DND-41 (cell line): ENCODE measurements at regions not wholly inside any gene's neighbourhood (a gene's known extent, or its start where the extent isn't known, plus 50 kb on each side); places are given as distances from the start of the nearest gene placed in this dataset.

Experiments used
- ATAC-seq: fragments of 200-7000 bp; cut with Tn5 transposase; 3 replicates; pipeline ENCODE4 v1.9.1; 2021; ENCODE audit warnings: low read depth; ENCODE audit not compliant: insufficient read depth
- DNase-seq: peaks from one replicate; pipeline ENCODE4 v3.0.0-alpha.2; 2020
- H2AFZ ChIP-seq: 2 replicates; pipeline ENCODE4 v1.6.0; 2012; ENCODE audit warnings: low read depth, low read length
- H3K27ac ChIP-seq: 2 replicates; pipeline ENCODE4 v1.5.1; 2012; ENCODE audit warnings: low read length, inconsistent platforms
- H3K27me3 ChIP-seq: fragments of 200-600 bp; sonication (generic); 2 replicates; pipeline ENCODE4 v1.6.0; 2012; ENCODE audit warnings: low read length, mild to moderate bottlenecking, inconsistent platforms; ENCODE audit not compliant: insufficient read depth, poor library complexity
- H3K36me3 ChIP-seq: 2 replicates; pipeline ENCODE4 v1.5.1; 2012; ENCODE audit warnings: low read length, inconsistent platforms; ENCODE audit not compliant: insufficient read depth
- H3K4me1 ChIP-seq: 2 replicates; pipeline ENCODE4 v1.5.1; 2012; ENCODE audit warnings: mild to moderate bottlenecking, low read length; ENCODE audit not compliant: insufficient read depth
- H3K4me2 ChIP-seq: 2 replicates; pipeline ENCODE4 v1.6.0; 2012; ENCODE audit warnings: mild to moderate bottlenecking, moderate library complexity, low read length, inconsistent platforms; ENCODE audit not compliant: insufficient read depth
- H3K4me3 ChIP-seq, 2 experiments: fragments of 200-600 bp in 1 of 2; shearing (Covaris generic) in 1 of 2; 2 replicates each; pipeline ENCODE4 v1.5.1; 2012 to 2016; ENCODE audit warnings: inconsistent platforms in 2 of 2, low read length in 2 of 2, mild to moderate bottlenecking in 2 of 2, low read depth in 1 of 2, moderate library complexity in 1 of 2
- H3K79me2 ChIP-seq: 2 replicates; pipeline ENCODE4 v1.6.0; 2012; ENCODE audit warnings: low read length, inconsistent platforms; ENCODE audit not compliant: insufficient read depth
- H3K9ac ChIP-seq: 2 replicates; pipeline ENCODE4 v1.6.0; 2012; ENCODE audit warnings: low read depth, mild to moderate bottlenecking, inconsistent platforms, low read length, moderate library complexity
- H3K9me3 ChIP-seq: 2 replicates; pipeline ENCODE4 v1.5.1; 2012; ENCODE audit warnings: low read length, moderate library complexity, mild to moderate bottlenecking, inconsistent platforms; ENCODE audit not compliant: insufficient read depth, severe bottlenecking
- H4K20me1 ChIP-seq: 2 replicates; pipeline ENCODE4 v1.6.0; 2012; ENCODE audit warnings: low read length; ENCODE audit not compliant: insufficient read depth
- EZH2 ChIP-seq: IDR thresholded peaks from 3 replicates; pipeline ENCODE4 v1.6.1; 2012; ENCODE audit warnings: borderline replicate concordance, low read depth, mild to moderate bottlenecking, moderate library complexity, low read length, inconsistent platforms; ENCODE audit not compliant: severe bottlenecking
- TF ChIP-seq, protein P1 (sequence below): IDR thresholded peaks from 2 replicates; pipeline ENCODE4 v1.5.1; 2012; ENCODE audit warnings: borderline replicate concordance, low read length, moderate library complexity, mild to moderate bottlenecking; ENCODE audit not compliant: poor library complexity, severe bottlenecking; ENCODE audit errors: extremely low read depth

GRCh38 chr7:53638517-53638916 is 603.1 kb downstream of the POM121L12 start:
- TF ChIP-seq EZH2: no peak
- TF ChIP-seq, protein P1, sequence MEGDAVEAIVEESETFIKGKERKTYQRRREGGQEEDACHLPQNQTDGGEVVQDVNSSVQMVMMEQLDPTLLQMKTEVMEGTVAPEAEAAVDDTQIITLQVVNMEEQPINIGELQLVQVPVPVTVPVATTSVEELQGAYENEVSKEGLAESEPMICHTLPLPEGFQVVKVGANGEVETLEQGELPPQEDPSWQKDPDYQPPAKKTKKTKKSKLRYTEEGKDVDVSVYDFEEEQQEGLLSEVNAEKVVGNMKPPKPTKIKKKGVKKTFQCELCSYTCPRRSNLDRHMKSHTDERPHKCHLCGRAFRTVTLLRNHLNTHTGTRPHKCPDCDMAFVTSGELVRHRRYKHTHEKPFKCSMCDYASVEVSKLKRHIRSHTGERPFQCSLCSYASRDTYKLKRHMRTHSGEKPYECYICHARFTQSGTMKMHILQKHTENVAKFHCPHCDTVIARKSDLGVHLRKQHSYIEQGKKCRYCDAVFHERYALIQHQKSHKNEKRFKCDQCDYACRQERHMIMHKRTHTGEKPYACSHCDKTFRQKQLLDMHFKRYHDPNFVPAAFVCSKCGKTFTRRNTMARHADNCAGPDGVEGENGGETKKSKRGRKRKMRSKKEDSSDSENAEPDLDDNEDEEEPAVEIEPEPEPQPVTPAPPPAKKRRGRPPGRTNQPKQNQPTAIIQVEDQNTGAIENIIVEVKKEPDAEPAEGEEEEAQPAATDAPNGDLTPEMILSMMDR: no peak
- no peak overlapping the region for H3K4me2 ChIP-seq
- H3K27ac ChIP-seq: no peak overlapping the region
- no peaks in the 10 kb centered on the region for H3K36me3 ChIP-seq
- no peaks in the 10 kb centered on the region for H3K9me3 ChIP-seq
- no peaks in the 10 kb centered on the region for H3K27me3 ChIP-seq
- H4K20me1 ChIP-seq: no peaks in the 10 kb centered on the region
- H3K9ac ChIP-seq: no peak overlapping the region
- DNase-seq: no peak
- H3K4me1 ChIP-seq: no peaks in the 10 kb centered on the region
- H3K79me2 ChIP-seq: no peaks in the 10 kb centered on the region
- no peak overlapping the region for H3K4me3 ChIP-seq
- no peak overlapping the region for H2AFZ ChIP-seq
- ATAC-seq: no peak

DNA sequence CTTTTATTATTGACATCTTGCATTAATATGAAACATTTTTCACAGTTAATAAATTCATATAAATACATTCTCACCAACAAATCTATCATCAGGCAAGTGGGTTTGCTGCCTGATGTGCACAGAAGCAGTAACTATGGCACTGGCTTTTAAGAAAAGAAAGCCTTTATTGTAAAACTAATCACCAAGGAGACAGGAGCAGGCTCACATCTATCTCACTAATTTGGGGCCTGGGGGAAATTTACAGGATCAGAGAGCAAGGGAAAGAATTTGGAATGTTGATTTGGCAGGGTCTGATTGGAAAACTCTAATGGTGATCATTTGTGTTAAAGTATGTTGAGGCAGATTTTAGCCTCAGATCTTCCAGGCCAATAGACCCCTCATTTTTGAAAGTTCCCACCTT is 605.7 kb downstream of the POM121L12 start:
- Histone ChIP-seq H3K79me2 (no peaks in the 10 kb centered on the region), H4K20me1 (no peaks in the 10 kb centered on the region), H2AFZ (no peak overlapping the region), H3K9ac (no peak overlapping the region), H3K4me2 (no peak overlapping the region), H3K27me3 (no peaks in the 10 kb centered on the region), H3K4me1 (no peaks in the 10 kb centered on the region), H3K27ac (no peak overlapping the region), H3K4me3 (no peak overlapping the region), H3K9me3 (no peaks in the 10 kb centered on the region), H3K36me3 (no peaks in the 10 kb centered on the region)
- ATAC-seq (no peak), DNase-seq (no peak)
- no peak for TF ChIP-seq EZH2
- TF ChIP-seq, protein P1: no peak

- DNase-seq: no peak
- TF ChIP-seq, protein P1: no peak
- TF ChIP-seq EZH2: no peak
- H3K4me2 ChIP-seq: no peak overlapping the region
- no peak overlapping the region for H2AFZ ChIP-seq
- H3K9ac ChIP-seq: no peak overlapping the region
- H3K27ac ChIP-seq: no peak overlapping the region
- no peaks in the 10 kb centered on the region for H3K79me2 ChIP-seq
- no peaks in the 10 kb centered on the region for H4K20me1 ChIP-seq
- H3K4me1 ChIP-seq: no peaks in the 10 kb centered on the region
- no peaks in the 10 kb centered on the region for H3K27me3 ChIP-seq
- no peak for ATAC-seq
- no peaks in the 10 kb centered on the region for H3K9me3 ChIP-seq
- H3K4me3 ChIP-seq: no peak overlapping the region
- H3K36me3 ChIP-seq: no peaks in the 10 kb centered on the region
Measured at GRCh38 chr7:53642361-53642760, 606.9 kb downstream of the POM121L12 start.

DNA sequence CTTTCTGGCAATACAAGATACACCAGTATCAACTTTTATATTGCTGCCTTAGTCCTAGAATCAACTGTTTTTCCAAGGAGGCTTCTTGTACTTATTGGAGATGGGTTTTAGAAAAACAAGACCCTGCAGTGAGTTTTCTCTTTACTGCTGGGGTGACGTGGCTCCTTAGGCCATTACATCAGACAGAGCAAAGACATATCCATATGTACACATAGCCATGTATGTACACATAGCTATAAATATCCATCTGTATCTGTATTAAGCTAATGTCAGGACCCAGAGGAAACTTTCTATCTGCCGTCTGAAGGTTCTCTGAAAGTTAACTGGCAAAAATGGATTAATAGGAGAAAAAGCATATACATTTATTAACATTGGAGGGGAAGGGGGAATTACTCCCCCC is 607.4 kb downstream of the POM121L12 start:
- TF ChIP-seq EZH2: no peak
- TF ChIP-seq, protein P1: no peak
- ATAC-seq (no peak), DNase-seq (no peak)
- no peak overlapping the region for H3K4me2 ChIP-seq
- H3K4me3 ChIP-seq: no peak overlapping the region
- H3K9ac ChIP-seq: no peak overlapping the region
- H3K79me2 ChIP-seq: no peaks in the 10 kb centered on the region
- no peak overlapping the region for H2AFZ ChIP-seq
- no peak overlapping the region for H3K27ac ChIP-seq
- no peaks in the 10 kb centered on the region for H3K4me1 ChIP-seq
- no peaks in the 10 kb centered on the region for H3K27me3 ChIP-seq
- H3K36me3 ChIP-seq: no peaks in the 10 kb centered on the region
- H3K9me3 ChIP-seq: no peaks in the 10 kb centered on the region
- no peaks in the 10 kb centered on the region for H4K20me1 ChIP-seq
